ENCODE measurements at regions not wholly inside any gene's neighbourhood (a gene's known extent, or its start where the extent isn't known, plus 50 kb on each side); places are given as distances from the start of the nearest gene placed in this dataset.

- no peak overlapping the region for H3K4me3 Mint-ChIP-seq
- no peak overlapping the region for H3K9ac ChIP-seq
- no peak overlapping the region for H3K27ac Mint-ChIP-seq
- no peaks in the 10 kb centered on the region for H3K27me3 Mint-ChIP-seq (ENCODE audit: insufficient read depth, low read depth)
- no peak for TF ChIP-seq EZH2 (IDR thresholded peaks at IDR 0.05)
- no peak for TF ChIP-seq EZH2phosphoT487 (IDR thresholded peaks at IDR 0.05)
- TF ChIP-seq CTCF (IDR thresholded peaks at IDR 0.05) = no peak
- no peaks in the 10 kb centered on the region for H3K9me3 ChIP-seq (ENCODE audit: low read depth)
- H3K9me3 Mint-ChIP-seq = no peaks in the 10 kb centered on the region
- no peaks in the 10 kb centered on the region for H4K20me1 ChIP-seq (ENCODE audit: low read depth)
- H3K27ac ChIP-seq = no peak overlapping the region
- H2AFZ ChIP-seq (replicated peaks) = no peak overlapping the region
- DNase-seq (ENCODE audit: low spot score) = no peak
- H3K36me3 ChIP-seq = no peaks in the 10 kb centered on the region
- H3K79me2 ChIP-seq (ENCODE audit: low read depth) = no peaks in the 10 kb centered on the region
- H3K4me1 ChIP-seq = no peaks in the 10 kb centered on the region
- no peak overlapping the region for H3K4me3 ChIP-seq
- no peak overlapping the region for H3K4me2 ChIP-seq
- no peaks in the 10 kb centered on the region for H3K27me3 ChIP-seq
- no peaks in the 10 kb centered on the region for H3K4me1 Mint-ChIP-seq
- H3F3A ChIP-seq (ENCODE audit: low read depth) = no peaks in the 10 kb centered on the region
- H3K36me3 Mint-ChIP-seq = no peaks in the 10 kb centered on the region
These were observed 704.8 kb upstream of the CBLB start for GRCh38 chr3:106573605-106574004.

GRCh38 chr3:106575029-106575428 lies 706.2 kb upstream of the CBLB start:
- Mint-ChIP-seq H3K4me1 (no peaks in the 10 kb centered on the region), H3K27me3 (ENCODE audit: insufficient read depth, low read depth) (no peaks in the 10 kb centered on the region), H3K36me3 (no peaks in the 10 kb centered on the region), H3K9me3 (no peaks in the 10 kb centered on the region), H3K4me3 (no peak overlapping the region), H3K27ac (no peak overlapping the region)
- Histone ChIP-seq H3K9ac (no peak overlapping the region), H2AFZ (replicated peaks) (no peak overlapping the region), H3K9me3 (ENCODE audit: low read depth) (no peaks in the 10 kb centered on the region), H3K79me2 (ENCODE audit: low read depth) (no peaks in the 10 kb centered on the region), H3K4me1 (no peaks in the 10 kb centered on the region), H3F3A (ENCODE audit: low read depth) (no peaks in the 10 kb centered on the region), H3K27ac (no peak overlapping the region), H3K27me3 (no peaks in the 10 kb centered on the region), H3K4me2 (no peak overlapping the region), H4K20me1 (ENCODE audit: low read depth) (no peaks in the 10 kb centered on the region), H3K4me3 (no peak overlapping the region), H3K36me3 (no peaks in the 10 kb centered on the region)
- TF ChIP-seq EZH2phosphoT487 (IDR thresholded peaks at IDR 0.05) (no peak), CTCF (IDR thresholded peaks at IDR 0.05) (no peak), EZH2 (IDR thresholded peaks at IDR 0.05) (no peak)
- no peak for DNase-seq (ENCODE audit: low spot score)

GRCh38 chr3:106577241-106577640 lies 708.4 kb upstream of the CBLB start:
- no peak overlapping the region for H3K27ac Mint-ChIP-seq
- no peaks in the 10 kb centered on the region for H3K79me2 ChIP-seq (ENCODE audit: low read depth)
- H3K9me3 Mint-ChIP-seq = no peaks in the 10 kb centered on the region

More at GRCh38 chr3:106577241-106577640, 708.4 kb upstream of the CBLB start:
- Histone ChIP-seq H3K27me3 (no peaks in the 10 kb centered on the region), H3K9ac (no peak overlapping the region), H3K36me3 (no peaks in the 10 kb centered on the region), H4K20me1 (ENCODE audit: low read depth) (no peaks in the 10 kb centered on the region), H3K4me2 (no peak overlapping the region), H3K9me3 (ENCODE audit: low read depth) (no peaks in the 10 kb centered on the region), H3K27ac (no peak overlapping the region), H3K4me3 (no peak overlapping the region), H3F3A (ENCODE audit: low read depth) (no peaks in the 10 kb centered on the region), H2AFZ (replicated peaks) (no peak overlapping the region), H3K4me1 (no peaks in the 10 kb centered on the region)
- no peak for DNase-seq (ENCODE audit: low spot score)
- Mint-ChIP-seq H3K27me3 (ENCODE audit: insufficient read depth, low read depth) (no peaks in the 10 kb centered on the region), H3K4me1 (no peaks in the 10 kb centered on the region), H3K4me3 (no peak overlapping the region), H3K36me3 (no peaks in the 10 kb centered on the region)
- TF ChIP-seq EZH2 (IDR thresholded peaks at IDR 0.05) (no peak), EZH2phosphoT487 (IDR thresholded peaks at IDR 0.05) (no peak), CTCF (IDR thresholded peaks at IDR 0.05) (no peak)

Measured in neural progenitor cell (in vitro differentiated cells).